GM12892 (cell line): ENCODE measurements at regions not wholly inside any gene's neighbourhood (a gene's known extent, or its start where the extent isn't known, plus 50 kb on each side); places are given as distances from the start of the nearest gene placed in this dataset.

ENCODE experiments used
- POLR2A ChIP-seq: IDR thresholded peaks from 2 replicates; pipeline ENCODE4 v1.6.1; 2011; ENCODE audit warnings: low read depth, low read length, control low read depth
- TAF1 ChIP-seq: IDR thresholded peaks from 2 replicates; pipeline ENCODE4 v1.6.1; 2011; ENCODE audit warnings: low read depth, mild to moderate bottlenecking, control low read depth, low read length, borderline replicate concordance

DNA sequence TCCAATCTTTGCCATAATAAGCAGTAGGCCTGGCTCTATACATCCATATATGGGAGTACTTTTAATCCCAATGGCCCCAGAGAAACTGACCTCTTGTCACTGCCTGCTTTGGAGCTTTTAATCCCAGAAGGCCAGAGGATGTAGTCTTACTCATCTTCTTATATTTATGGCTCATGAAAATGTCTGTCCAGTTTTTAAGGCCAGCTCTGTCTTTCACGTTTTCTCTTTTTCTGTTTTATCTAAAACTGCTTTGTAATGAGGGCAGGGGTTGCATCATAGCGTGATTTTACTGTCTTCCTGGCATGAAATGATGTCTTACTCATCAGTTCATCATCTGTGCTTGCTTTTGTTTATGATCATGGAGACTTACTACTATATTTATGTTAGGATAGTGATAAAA, 1094.9 kb downstream of the MAT2B start:
- no peak for TF ChIP-seq POLR2A
- no peak for TF ChIP-seq TAF1
